ENCODE measurements at regions not wholly inside any gene's neighbourhood (a gene's known extent, or its start where the extent isn't known, plus 50 kb on each side); places are given as distances from the start of the nearest gene placed in this dataset.

DNA sequence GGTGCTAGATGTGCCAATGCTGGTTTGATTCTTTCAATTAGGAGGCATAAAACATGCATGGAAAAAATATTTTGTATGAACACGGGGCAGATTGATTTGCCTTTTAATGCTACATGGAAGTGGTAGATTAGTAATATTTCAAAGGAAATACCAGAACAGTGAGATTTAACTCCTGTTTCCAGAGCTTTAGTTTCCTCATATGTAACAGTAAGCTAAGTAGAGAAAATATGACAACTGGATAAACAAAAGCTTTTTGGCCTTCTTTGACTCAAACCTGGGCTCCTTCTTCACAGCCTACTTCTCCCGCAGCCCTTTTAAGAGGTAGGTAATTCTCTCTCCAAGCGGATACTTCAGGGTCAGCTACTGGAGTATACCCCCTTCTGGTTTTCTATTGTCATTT is 254.2 kb upstream of the TRPC7 start:
- H3K4me3 ChIP-seq (ENCODE audit: low read depth, low read length): no peak overlapping the region
- TF ChIP-seq, protein P1, sequence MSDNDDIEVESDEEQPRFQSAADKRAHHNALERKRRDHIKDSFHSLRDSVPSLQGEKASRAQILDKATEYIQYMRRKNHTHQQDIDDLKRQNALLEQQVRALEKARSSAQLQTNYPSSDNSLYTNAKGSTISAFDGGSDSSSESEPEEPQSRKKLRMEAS (IDR thresholded peaks at IDR 0.05; ENCODE audit: low read depth, low read length): no peak
- TF ChIP-seq POLR2A (IDR thresholded peaks at IDR 0.05; ENCODE audit: extremely low read depth, insufficient read length): no peak
- TF ChIP-seq, protein P2, sequence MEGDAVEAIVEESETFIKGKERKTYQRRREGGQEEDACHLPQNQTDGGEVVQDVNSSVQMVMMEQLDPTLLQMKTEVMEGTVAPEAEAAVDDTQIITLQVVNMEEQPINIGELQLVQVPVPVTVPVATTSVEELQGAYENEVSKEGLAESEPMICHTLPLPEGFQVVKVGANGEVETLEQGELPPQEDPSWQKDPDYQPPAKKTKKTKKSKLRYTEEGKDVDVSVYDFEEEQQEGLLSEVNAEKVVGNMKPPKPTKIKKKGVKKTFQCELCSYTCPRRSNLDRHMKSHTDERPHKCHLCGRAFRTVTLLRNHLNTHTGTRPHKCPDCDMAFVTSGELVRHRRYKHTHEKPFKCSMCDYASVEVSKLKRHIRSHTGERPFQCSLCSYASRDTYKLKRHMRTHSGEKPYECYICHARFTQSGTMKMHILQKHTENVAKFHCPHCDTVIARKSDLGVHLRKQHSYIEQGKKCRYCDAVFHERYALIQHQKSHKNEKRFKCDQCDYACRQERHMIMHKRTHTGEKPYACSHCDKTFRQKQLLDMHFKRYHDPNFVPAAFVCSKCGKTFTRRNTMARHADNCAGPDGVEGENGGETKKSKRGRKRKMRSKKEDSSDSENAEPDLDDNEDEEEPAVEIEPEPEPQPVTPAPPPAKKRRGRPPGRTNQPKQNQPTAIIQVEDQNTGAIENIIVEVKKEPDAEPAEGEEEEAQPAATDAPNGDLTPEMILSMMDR (IDR thresholded peaks at IDR 0.05; ENCODE audit: low read depth, low read length): no peak
- no peak for TF ChIP-seq MYC (IDR thresholded peaks at IDR 0.05; ENCODE audit: low read depth, low read length)
- no peak for DNase-seq (ENCODE audit: low read depth)

DNA sequence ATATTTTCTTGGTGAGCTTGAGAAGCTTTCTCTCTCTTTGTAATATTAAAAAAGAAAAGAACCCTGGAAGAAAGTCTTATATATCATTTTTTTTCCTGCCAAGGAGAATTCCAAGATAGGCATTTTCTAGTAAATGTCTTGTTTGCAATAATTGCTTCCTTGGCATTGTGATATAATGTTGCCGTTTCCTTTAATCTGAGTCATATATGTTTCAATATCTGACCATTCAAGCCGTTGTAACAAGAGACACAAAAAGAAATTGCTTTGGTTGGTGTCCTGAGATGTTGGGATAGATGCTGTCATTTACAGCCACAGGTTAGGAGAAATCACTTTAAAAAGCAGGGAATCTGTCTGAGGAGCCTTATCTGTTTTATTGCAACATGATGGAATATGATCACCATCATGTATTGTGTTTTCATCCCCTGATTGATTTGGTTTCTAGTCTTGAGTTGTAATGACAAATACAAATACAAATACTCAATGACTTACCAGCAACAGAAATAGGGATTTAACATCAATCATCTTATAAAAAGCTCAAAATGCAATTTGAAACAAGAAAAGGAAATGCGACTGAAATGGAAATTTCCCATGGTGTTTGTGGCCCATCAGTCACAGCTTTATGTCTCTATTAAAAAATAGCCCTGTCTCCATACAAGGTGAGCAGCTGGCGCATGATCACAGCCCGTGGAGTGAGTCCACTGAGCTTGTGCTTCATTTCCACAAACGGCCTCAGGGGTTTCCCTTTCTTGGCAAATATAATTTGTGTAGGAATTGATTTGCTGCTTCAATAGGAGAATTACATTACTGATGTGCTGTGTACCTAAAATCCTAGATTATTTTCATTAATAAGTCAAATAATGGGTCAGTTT is 250.1 kb upstream of the TRPC7 start:
- no peak for TF ChIP-seq POLR2A (IDR thresholded peaks at IDR 0.05; ENCODE audit: extremely low read depth, insufficient read length)
- TF ChIP-seq MYC (IDR thresholded peaks at IDR 0.05; ENCODE audit: low read depth, low read length): no peak
- TF ChIP-seq, protein P2 (IDR thresholded peaks at IDR 0.05; ENCODE audit: low read depth, low read length): no peak
- TF ChIP-seq, protein P1 (IDR thresholded peaks at IDR 0.05; ENCODE audit: low read depth, low read length): no peak
- H3K4me3 ChIP-seq (ENCODE audit: low read depth, low read length): no peak overlapping the region
- no peak for DNase-seq (ENCODE audit: low read depth)

DNA sequence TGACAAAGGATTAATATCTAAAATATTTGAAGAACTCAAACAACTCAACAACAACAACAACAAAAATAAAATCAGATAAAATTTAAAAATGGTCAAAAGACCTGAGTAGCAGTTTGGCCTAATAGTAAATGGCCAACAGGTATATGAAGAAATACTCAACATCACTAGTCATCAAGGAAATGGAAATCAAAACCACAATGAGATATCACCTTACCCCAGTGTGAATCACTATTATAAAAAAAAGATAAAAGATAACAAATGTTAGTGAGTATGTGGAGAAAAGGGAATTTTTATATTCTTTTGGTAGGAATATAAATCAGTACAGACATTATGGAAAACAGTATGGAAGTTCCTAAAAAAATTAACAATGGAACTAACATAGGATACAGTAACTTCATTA is 247.9 kb upstream of the TRPC7 start:
- no peak overlapping the region for H3K4me3 ChIP-seq (ENCODE audit: low read depth, low read length)
- no peak for DNase-seq (ENCODE audit: low read depth)
- TF ChIP-seq, protein P1 (IDR thresholded peaks at IDR 0.05; ENCODE audit: low read depth, low read length): no peak
- TF ChIP-seq, protein P2 (IDR thresholded peaks at IDR 0.05; ENCODE audit: low read depth, low read length): no peak
- TF ChIP-seq POLR2A (IDR thresholded peaks at IDR 0.05; ENCODE audit: extremely low read depth, insufficient read length) (no peak), MYC (IDR thresholded peaks at IDR 0.05; ENCODE audit: low read depth, low read length) (no peak)

DNA sequence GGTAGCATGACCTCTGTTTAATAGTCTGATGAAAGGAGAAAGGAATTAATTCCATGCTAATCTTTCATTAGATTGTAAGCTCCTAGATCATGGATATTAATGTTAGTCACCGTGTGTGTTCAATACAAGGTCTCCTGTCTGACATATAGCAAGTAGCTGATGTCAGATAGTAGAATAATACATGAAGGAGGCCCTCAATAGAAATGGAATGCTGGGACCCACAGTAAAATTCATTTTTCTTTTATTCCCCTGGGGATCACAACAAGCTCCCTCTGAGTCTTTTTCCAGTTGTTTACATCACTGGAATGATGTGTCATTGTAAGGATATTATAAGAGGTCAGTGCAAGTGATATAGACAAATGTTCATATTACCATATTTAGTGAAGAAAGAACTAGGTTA is 240.3 kb upstream of the TRPC7 start:
- TF ChIP-seq POLR2A (IDR thresholded peaks at IDR 0.05; ENCODE audit: extremely low read depth, insufficient read length) (no peak), MYC (IDR thresholded peaks at IDR 0.05; ENCODE audit: low read depth, low read length) (no peak)
- TF ChIP-seq, protein P2 (IDR thresholded peaks at IDR 0.05; ENCODE audit: low read depth, low read length): no peak
- TF ChIP-seq, protein P1 (IDR thresholded peaks at IDR 0.05; ENCODE audit: low read depth, low read length): no peak
- DNase-seq (ENCODE audit: low read depth): no peak

DNA sequence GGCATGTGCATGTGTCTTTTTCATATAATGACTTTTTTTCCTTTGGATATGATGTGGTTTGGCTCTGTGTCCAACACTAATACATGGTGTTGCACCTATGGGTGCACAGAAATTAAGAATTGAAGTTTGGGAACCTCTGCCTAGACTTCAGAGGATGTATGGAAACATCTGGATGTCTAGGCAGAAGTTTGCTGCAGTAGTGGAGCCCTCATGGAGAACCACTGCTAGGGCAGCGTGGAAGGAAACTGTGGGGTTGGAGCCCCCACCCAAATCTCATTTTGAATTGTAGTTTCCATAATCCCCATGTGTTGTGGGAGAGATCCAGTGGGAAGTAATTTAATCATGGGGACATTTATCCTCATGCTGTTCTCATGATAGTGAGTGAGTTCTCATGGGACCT is 235.0 kb upstream of the TRPC7 start:
- no peak for DNase-seq (ENCODE audit: low read depth)
- H3K4me3 ChIP-seq (ENCODE audit: low read depth, low read length): no peak overlapping the region
- TF ChIP-seq, protein P2 (IDR thresholded peaks at IDR 0.05; ENCODE audit: low read depth, low read length): no peak
- TF ChIP-seq POLR2A (IDR thresholded peaks at IDR 0.05; ENCODE audit: extremely low read depth, insufficient read length): no peak
- TF ChIP-seq, protein P1 (IDR thresholded peaks at IDR 0.05; ENCODE audit: low read depth, low read length): no peak
- no peak for TF ChIP-seq MYC (IDR thresholded peaks at IDR 0.05; ENCODE audit: low read depth, low read length)

More for the DNA sequence above, 240.3 kb upstream of the TRPC7 start:
- H3K4me3 ChIP-seq (ENCODE audit: low read depth, low read length): no peak overlapping the region

All from NB4 (cell line).